ENCODE measurements at regions not wholly inside any gene's neighbourhood (a gene's known extent, or its start where the extent isn't known, plus 50 kb on each side); places are given as distances from the start of the nearest gene placed in this dataset.

DNA sequence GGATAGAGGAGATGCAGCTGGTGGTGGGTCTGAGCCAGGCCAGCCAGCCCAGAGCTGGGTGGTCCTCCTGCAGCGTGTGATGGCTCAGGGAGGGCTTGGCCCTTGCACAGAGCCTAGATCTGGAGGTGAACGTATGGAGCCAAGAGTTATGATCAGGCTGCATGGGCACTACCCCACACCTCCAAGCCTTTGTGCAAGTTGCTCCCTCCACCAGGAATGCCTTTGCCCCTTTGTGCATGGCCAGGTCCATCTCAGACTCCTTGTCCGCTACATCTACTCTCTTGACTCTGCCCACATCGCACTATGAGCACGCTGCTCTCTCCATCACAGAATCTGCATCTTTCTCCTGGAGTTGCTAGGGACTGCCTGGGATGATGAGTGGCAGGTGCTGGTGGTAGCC, 895.7 kb downstream of the TBC1D22A start:
- TF ChIP-seq, protein P1, sequence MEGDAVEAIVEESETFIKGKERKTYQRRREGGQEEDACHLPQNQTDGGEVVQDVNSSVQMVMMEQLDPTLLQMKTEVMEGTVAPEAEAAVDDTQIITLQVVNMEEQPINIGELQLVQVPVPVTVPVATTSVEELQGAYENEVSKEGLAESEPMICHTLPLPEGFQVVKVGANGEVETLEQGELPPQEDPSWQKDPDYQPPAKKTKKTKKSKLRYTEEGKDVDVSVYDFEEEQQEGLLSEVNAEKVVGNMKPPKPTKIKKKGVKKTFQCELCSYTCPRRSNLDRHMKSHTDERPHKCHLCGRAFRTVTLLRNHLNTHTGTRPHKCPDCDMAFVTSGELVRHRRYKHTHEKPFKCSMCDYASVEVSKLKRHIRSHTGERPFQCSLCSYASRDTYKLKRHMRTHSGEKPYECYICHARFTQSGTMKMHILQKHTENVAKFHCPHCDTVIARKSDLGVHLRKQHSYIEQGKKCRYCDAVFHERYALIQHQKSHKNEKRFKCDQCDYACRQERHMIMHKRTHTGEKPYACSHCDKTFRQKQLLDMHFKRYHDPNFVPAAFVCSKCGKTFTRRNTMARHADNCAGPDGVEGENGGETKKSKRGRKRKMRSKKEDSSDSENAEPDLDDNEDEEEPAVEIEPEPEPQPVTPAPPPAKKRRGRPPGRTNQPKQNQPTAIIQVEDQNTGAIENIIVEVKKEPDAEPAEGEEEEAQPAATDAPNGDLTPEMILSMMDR (IDR thresholded peaks at IDR 0.05), result no peak
- no peak for TF ChIP-seq EZH2 (IDR thresholded peaks at IDR 0.05; ENCODE audit: borderline replicate concordance, insufficient read depth, low read depth, low read length, poor library complexity, severe bottlenecking)
